Stimulated activated CD8-positive, alpha-beta memory T cell treated with anti-CD3 and anti-CD28 coated beads, Interleukin-15, amount 100 ng/mL, for 1 hour (primary cell): ENCODE measurements at regions not wholly inside any gene's neighbourhood (a gene's known extent, or its start where the extent isn't known, plus 50 kb on each side); places are given as distances from the start of the nearest gene placed in this dataset.
"Not testable (repeated sequence)": the region's sequence is repeated elsewhere in the genome, so short reads cannot be mapped to it uniquely, and the experiment has no call there.

Source experiments
- DNase-seq: peaks from one replicate; pipeline ENCODE4 v3.0.0-alpha.2; 2020; ENCODE audit warnings: low read depth

GRCh38 chr14:89490466-89490865 is 73.4 kb upstream of the FOXN3 start:
- no peak for DNase-seq

DNA sequence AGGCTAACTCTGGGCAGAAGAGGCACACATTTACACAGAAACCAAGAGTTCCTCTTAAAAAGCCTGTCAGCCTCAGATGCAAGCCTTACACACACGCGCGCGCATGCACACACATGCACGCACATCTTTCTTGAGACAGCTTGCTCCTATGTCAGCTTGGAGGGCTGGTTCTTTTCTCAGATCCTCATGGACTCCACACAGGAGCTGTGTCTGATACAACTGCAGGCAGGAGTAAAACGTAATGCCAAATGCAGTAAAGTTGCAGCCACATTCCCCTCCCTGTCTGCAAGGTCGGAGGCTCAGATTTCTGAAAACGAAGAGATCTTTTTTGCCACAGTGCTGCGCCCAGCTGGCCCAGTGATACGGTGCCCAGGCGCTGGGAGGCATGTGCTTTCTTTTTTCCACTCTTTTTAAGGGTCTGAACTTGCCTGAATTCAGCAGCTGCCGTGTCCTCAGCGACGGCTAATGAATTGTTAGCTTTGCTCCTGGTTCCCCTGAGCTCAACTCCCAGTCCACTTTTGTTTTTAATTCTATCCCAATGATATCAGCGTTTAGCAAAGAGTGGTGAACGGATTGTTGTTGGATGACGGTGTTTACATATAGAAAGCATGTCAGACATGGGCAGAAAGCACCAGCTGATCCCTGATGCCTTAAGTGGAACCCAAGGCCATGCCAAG is 72.9 kb upstream of the FOXN3 start:
- no peak for DNase-seq

- DNase-seq, result no peak
Measured at GRCh38 chr14:89486961-89487360, 69.9 kb upstream of the FOXN3 start.

DNA sequence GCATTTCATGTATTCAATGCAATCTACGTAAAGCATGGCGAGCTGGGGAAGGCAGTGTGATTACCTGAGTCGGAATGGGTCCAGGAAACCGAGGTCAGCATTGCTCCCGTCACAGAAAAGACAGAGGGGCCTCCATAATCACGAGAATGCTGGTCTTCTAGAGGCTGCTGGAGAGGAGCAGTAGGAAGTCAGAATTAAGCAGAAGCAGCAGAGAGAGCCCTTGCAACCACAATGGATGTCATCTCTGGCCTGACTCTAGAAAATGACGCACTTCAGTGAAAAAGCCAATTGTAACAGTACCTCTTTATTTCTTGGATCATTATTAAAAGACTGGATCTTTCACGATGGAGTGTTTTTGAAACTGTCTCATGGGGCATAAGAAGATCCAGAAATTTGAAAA is 69.5 kb upstream of the FOXN3 start:
- no peak for DNase-seq

GRCh38 chr14:89485264-89485663 is 68.2 kb upstream of the FOXN3 start:
- no peak for DNase-seq

GRCh38 chr14:89484051-89484844 is 67.2 kb upstream of the FOXN3 start:
- DNase-seq, result no peak

GRCh38 chr14:89481196-89481595 is 64.2 kb upstream of the FOXN3 start:
- DNase-seq, result no peak

DNA sequence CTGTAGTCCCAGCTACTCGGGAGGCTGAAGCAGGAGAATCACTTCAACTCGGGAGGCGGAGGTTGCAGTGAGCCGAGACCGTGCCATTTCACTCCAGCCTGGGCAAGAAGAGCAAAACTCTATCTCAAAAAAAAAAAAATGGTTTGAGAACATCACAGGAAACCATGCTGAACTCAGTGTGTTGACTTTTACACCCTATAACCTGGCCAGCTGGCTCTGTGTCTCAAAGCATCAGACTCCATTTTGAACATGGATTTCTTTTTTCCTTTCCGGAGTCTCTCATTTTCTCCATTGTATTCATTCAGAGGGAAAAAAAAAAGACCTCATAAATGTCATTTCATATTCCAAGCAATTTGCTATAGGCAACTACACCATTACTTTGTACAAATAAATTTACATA is 63.2 kb upstream of the FOXN3 start:
- no peak for DNase-seq

- DNase-seq, result no peak
Measured at GRCh38 chr14:89479802-89480201, 62.8 kb upstream of the FOXN3 start.

DNA sequence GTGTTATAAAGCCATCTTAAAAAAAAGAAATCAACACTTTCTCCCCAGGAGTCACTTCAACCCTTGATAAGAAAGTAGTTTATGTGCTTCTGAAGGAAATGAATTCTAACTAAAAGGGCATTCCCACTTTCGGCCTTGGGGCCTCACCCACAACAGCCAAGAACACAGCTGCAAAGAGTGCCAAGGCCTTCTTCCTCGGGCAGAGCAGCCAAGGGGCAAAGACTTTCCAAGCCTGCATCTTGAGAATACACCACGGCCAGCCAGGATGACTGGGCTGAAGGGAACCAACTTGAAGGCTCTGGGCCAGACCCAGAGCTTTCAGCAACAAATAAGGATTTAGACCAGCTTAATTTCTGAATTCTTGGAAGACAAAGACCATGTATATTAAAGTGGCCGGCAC is 60.4 kb upstream of the FOXN3 start:
- DNase-seq, result no peak

GRCh38 chr14:89476354-89476896 is 59.4 kb upstream of the FOXN3 start:
- DNase-seq, result no peak

GRCh38 chr14:89474464-89474863 is 57.4 kb upstream of the FOXN3 start:
- DNase-seq, result no peak

GRCh38 chr14:89473989-89474388 is 57.0 kb upstream of the FOXN3 start:
- DNase-seq, result no peak

DNA sequence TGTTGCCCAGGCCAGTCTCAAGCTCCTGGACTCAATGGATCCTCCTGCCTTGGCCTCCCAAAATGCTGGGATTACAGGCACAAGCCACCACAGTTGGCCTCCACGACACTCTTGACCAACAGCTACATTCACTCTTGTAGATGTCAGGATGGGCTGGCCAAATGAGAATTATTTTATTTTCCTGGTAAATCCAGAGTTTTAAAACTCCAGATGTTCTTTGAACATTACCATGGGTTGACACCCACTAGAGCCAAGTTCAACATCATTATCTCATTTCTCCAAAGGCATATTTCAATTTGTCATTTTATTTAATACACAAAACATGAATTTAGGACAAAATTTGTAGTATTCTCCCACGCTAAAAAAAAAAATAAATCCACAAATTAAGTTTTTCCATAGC is 56.5 kb upstream of the FOXN3 start:
- no peak for DNase-seq

- DNase-seq, result no peak
Measured at GRCh38 chr14:89470401-89470800, 53.4 kb upstream of the FOXN3 start.

GRCh38 chr14:89469210-89470198 is 52.5 kb upstream of the FOXN3 start:
- DNase-seq, result no peak

GRCh38 chr14:89468566-89468965 is 51.5 kb upstream of the FOXN3 start:
- DNase-seq, result no peak

- not testable (repeated sequence) for DNase-seq
Measured at GRCh38 chr14:89468030-89468429, 51.0 kb upstream of the FOXN3 start.

DNA sequence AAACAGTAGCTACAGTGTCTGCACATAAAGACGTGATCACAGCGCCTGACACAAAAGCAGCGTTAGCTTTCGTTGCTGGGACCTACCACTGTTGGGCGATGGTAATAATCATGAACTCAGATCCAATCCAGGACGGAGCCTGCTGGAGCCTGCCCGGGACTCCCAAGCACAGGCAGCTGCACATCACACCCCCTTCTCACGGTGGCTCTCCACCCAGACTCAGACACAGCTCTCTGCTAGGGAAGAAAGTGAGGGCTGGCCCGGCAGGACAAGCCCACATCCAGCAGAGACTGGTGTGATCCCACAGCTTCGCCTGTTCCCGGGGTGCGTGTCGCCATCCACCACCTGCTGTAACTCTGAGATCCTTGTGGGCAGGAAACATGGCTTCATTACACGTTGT is 49.9 kb upstream of the FOXN3 start:
- DNase-seq, result no peak
